ENCODE measurements at regions not wholly inside any gene's neighbourhood (a gene's known extent, or its start where the extent isn't known, plus 50 kb on each side); places are given as distances from the start of the nearest gene placed in this dataset.
"Not testable (repeated sequence)": the region's sequence is repeated elsewhere in the genome, so short reads cannot be mapped to it uniquely, and the experiment has no call there.

- no peak for TF ChIP-seq CTCF (IDR thresholded peaks at IDR 0.05)
- no peak for DNase-seq
- Histone ChIP-seq H3K36me3 (no peaks in the 10 kb centered on the region), H3K27ac (no peak overlapping the region), H3K4me1 (no peaks in the 10 kb centered on the region), H3K9me3 (no peaks in the 10 kb centered on the region), H3K27me3 (ENCODE audit: low read depth) (no peaks in the 10 kb centered on the region), H3K4me3 (no peak overlapping the region)
- intact Hi-C loops (cut with DNase I): no loop called here
- no peak for ATAC-seq
Observed at GRCh38 chr9:17888066-17888465, 309.2 kb downstream of the SH3GL2 start.

GRCh38 chr9:17888964-17889363 is 310.1 kb downstream of the SH3GL2 start:
- H3K9me3 ChIP-seq; DNase-seq; H3K4me1 ChIP-seq; H3K27ac ChIP-seq; H3K27me3 ChIP-seq (ENCODE audit: low read depth); H3K4me3 ChIP-seq; intact Hi-C loops (cut with DNase I); H3K36me3 ChIP-seq: not testable (repeated sequence)
- ATAC-seq: peak in 1 of 2 donors; percentile 34

GRCh38 chr9:17894501-17895160 is 315.8 kb downstream of the SH3GL2 start:
- H3K27me3 ChIP-seq (ENCODE audit: low read depth): no peaks in the 10 kb centered on the region
- no peak overlapping the region for H3K4me3 ChIP-seq
- ATAC-seq (no peak), DNase-seq (no peak)
- no peaks in the 10 kb centered on the region for H3K4me1 ChIP-seq
- H3K9me3 ChIP-seq: no peaks in the 10 kb centered on the region
- no peaks in the 10 kb centered on the region for H3K36me3 ChIP-seq
- no peak for TF ChIP-seq CTCF (IDR thresholded peaks at IDR 0.05)
- H3K27ac ChIP-seq: no peak overlapping the region
- intact Hi-C loops (cut with DNase I): no loop called here

GRCh38 chr9:17900606-17901005 is 321.7 kb downstream of the SH3GL2 start:
- ATAC-seq (no peak), DNase-seq (no peak)
- no peaks in the 10 kb centered on the region for H3K36me3 ChIP-seq
- no peak overlapping the region for H3K4me3 ChIP-seq
- no peaks in the 10 kb centered on the region for H3K4me1 ChIP-seq
- no peak for TF ChIP-seq CTCF (IDR thresholded peaks at IDR 0.05)
- intact Hi-C loops (cut with DNase I): no loop called here
- H3K27ac ChIP-seq: no peak overlapping the region
- H3K27me3 ChIP-seq (ENCODE audit: low read depth): peaks cover 6% of the 10 kb centered on the region
- H3K9me3 ChIP-seq: no peaks in the 10 kb centered on the region

- no peaks in the 10 kb centered on the region for H3K4me1 ChIP-seq
- H3K36me3 ChIP-seq: no peaks in the 10 kb centered on the region
- no peak for DNase-seq
- no peak for ATAC-seq
- H3K4me3 ChIP-seq: no peak overlapping the region
- peaks cover 27% of the 10 kb centered on the region for H3K27me3 ChIP-seq (ENCODE audit: low read depth)
- H3K9me3 ChIP-seq: no peaks in the 10 kb centered on the region
- no peak overlapping the region for H3K27ac ChIP-seq
- intact Hi-C loops (cut with DNase I): no loop called here
- no peak for TF ChIP-seq CTCF (IDR thresholded peaks at IDR 0.05)
Observed at GRCh38 chr9:17905366-17905765, 326.5 kb downstream of the SH3GL2 start.

GRCh38 chr9:17905781-17906175 is 326.9 kb downstream of the SH3GL2 start:
- H3K27me3 ChIP-seq (ENCODE audit: low read depth): peaks cover 27% of the 10 kb centered on the region
- intact Hi-C loops (cut with DNase I): no loop called here
- no peaks in the 10 kb centered on the region for H3K36me3 ChIP-seq
- ATAC-seq (no peak), DNase-seq (no peak)
- H3K9me3 ChIP-seq: no peaks in the 10 kb centered on the region
- no peak overlapping the region for H3K27ac ChIP-seq
- TF ChIP-seq CTCF (IDR thresholded peaks at IDR 0.05): no peak
- peak overlapping the region; percentile 32 for H3K4me3 ChIP-seq
- H3K4me1 ChIP-seq: no peaks in the 10 kb centered on the region
